ENCODE measurements at regions not wholly inside any gene's neighbourhood (a gene's known extent, or its start where the extent isn't known, plus 50 kb on each side); places are given as distances from the start of the nearest gene placed in this dataset.

DNA sequence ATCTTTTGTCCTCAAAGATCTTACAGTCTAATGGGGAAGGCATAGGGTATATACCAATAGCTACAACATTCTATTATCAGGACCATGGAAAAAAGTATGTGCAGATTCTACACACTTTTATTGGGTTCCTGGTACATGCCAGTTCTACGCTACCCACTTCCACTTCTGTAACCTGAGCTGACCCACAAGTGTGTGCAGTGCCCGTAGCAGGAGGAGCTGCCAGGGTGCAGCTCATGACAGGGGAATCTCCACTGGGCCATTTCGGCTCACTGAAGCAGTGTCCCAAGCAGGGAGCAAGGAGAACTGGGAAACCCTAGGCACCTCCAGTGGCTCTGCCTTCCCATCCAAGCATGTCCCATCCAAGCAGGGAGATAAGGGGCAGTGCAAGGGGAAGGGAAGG lies 60.4 kb downstream of the FOXI1 start:
- Histone ChIP-seq H3K4me3 (replicated peaks in 1 of 3; ENCODE audit: insufficient read depth in 1 of 3, low read depth in 2 of 3, low read length in 3 of 3) (no peak overlapping the region), H3K36me3 (replicated peaks in 1 of 2; ENCODE audit: control insufficient read depth in 1 of 2, insufficient read depth in 2 of 2, low read length in 2 of 2) (no peaks in the 10 kb centered on the region), H4K20me1 (ENCODE audit: insufficient read depth, low read length) (no peaks in the 10 kb centered on the region), H3K79me2 (ENCODE audit: insufficient read depth, low read length) (no peaks in the 10 kb centered on the region), H3K27me3 (ENCODE audit: control insufficient read depth in 1 of 2, insufficient read depth in 2 of 2, low read length in 2 of 2) (peaks cover 0 to 13% of the 10 kb centered on the region in 2 experiments; a peak in 3 of 5 replicates), H3K4me1 (ENCODE audit: insufficient read depth, low read length) (no peaks in the 10 kb centered on the region), H3K9ac (ENCODE audit: insufficient read depth, low read depth, low read length) (no peak overlapping the region), H3K9me3 (ENCODE audit: low read length) (no peaks in the 10 kb centered on the region), H3K4me2 (ENCODE audit: low read depth, low read length) (no peak overlapping the region), H2AFZ (ENCODE audit: low read length) (no peak overlapping the region), H3K27ac (ENCODE audit: extremely low read length, insufficient read depth, low read length) (no peak overlapping the region)
- intact Hi-C loops (cut with micrococcal nuclease; ENCODE audit: unreplicated experiment) (no loop called here), in situ Hi-C loops (cut with HindIII; ENCODE audit: extremely low pct_ligation_motif_present, low pct_unique_long_range_greater_than_20kb) (no loop called here)
- ATAC-seq = no peak
- CTCF ChIA-PET (ENCODE audit: low intra/inter-chr PET ratio, low total read pairs) = no interaction called here
- 14% methylated on average over 2 of the region's 3 CpGs for WGBS (ENCODE audit: low lambda C conversion rate)
- no peak for DNase-seq (ENCODE audit: low spot score)
- TF ChIP-seq SRY (CRISPR knock-in tag; IDR thresholded peaks at IDR 0.05) (no peak), NR2F6 (IDR thresholded peaks at IDR 0.05) (no peak), NR2F6 (CRISPR knock-in tag; IDR thresholded peaks at IDR 0.05) (no peak), PHF20 (CRISPR knock-in tag; IDR thresholded peaks at IDR 0.05) (no peak), ZNF790 (CRISPR knock-in tag; IDR thresholded peaks at IDR 0.05; ENCODE audit: borderline replicate concordance) (no peak), FOXP1 (IDR thresholded peaks at IDR 0.05) (no peak), FOXP1 (CRISPR knock-in tag; IDR thresholded peaks at IDR 0.05) (no peak), HCFC1 (IDR thresholded peaks at IDR 0.05; ENCODE audit: low read depth, low read length) (no peak), MIER3 (CRISPR knock-in tag; IDR thresholded peaks at IDR 0.05; ENCODE audit: borderline replicate concordance) (no peak), ZNF558 (CRISPR knock-in tag; IDR thresholded peaks at IDR 0.05; ENCODE audit: borderline replicate concordance) (no peak), ZBTB7B (CRISPR knock-in tag; IDR thresholded peaks at IDR 0.05) (no peak), HMGA1 (CRISPR knock-in tag; conservative IDR thresholded peaks at IDR 0.05) (no peak), ZNF510 (CRISPR knock-in tag; IDR thresholded peaks at IDR 0.05; ENCODE audit: low read depth) (no peak), SYNCRIP (IDR thresholded peaks at IDR 0.05; ENCODE audit: insufficient read depth, low read depth, low read length) (no peak), NBN (conservative IDR thresholded peaks at IDR 0.05) (no peak), ZNF335 (CRISPR knock-in tag; IDR thresholded peaks at IDR 0.05) (no peak), SP140L (CRISPR knock-in tag; IDR thresholded peaks at IDR 0.05; ENCODE audit: borderline replicate concordance) (no peak)
- TF ChIP-seq, protein P1, sequence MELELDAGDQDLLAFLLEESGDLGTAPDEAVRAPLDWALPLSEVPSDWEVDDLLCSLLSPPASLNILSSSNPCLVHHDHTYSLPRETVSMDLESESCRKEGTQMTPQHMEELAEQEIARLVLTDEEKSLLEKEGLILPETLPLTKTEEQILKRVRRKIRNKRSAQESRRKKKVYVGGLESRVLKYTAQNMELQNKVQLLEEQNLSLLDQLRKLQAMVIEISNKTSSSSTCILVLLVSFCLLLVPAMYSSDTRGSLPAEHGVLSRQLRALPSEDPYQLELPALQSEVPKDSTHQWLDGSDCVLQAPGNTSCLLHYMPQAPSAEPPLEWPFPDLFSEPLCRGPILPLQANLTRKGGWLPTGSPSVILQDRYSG (CRISPR knock-in tag; IDR thresholded peaks at IDR 0.05) = no peak
- POLR2A ChIA-PET = no interaction called here
- no TSS peak for BruUV-seq (replicated peaks)
- no peak for FAIRE-seq
